ENCODE measurements at regions not wholly inside any gene's neighbourhood (a gene's known extent, or its start where the extent isn't known, plus 50 kb on each side); places are given as distances from the start of the nearest gene placed in this dataset.
"Not testable (repeated sequence)": the region's sequence is repeated elsewhere in the genome, so short reads cannot be mapped to it uniquely, and the experiment has no call there.

GRCh38 chr5:17103461-17103860 lies 114.0 kb upstream of the BASP1 start:
- DNase-seq (ENCODE audit: extremely low read depth, insufficient read length) = no peak

GRCh38 chr5:17105744-17106418 lies 111.5 kb upstream of the BASP1 start:
- H3K4me3 ChIP-seq (replicated peaks; ENCODE audit: low read depth, low read length) = no peak overlapping the region
- no peaks in the 10 kb centered on the region for H3K27me3 ChIP-seq (replicated peaks; ENCODE audit: control insufficient read depth, insufficient read depth, low read length)
- DNase-seq (ENCODE audit: extremely low read depth, insufficient read length) = no peak
- no peak for TF ChIP-seq CTCF (IDR thresholded peaks at IDR 0.05; ENCODE audit: insufficient read depth, low read length, poor library complexity, severe bottlenecking)
- H3K36me3 ChIP-seq (ENCODE audit: control insufficient read depth, insufficient read depth, low read length) = no peaks in the 10 kb centered on the region

More at GRCh38 chr5:17103461-17103860, 114.0 kb upstream of the BASP1 start:
- H3K4me3 ChIP-seq (replicated peaks; ENCODE audit: low read depth, low read length) = no peak overlapping the region
- TF ChIP-seq CTCF (IDR thresholded peaks at IDR 0.05; ENCODE audit: insufficient read depth, low read length, poor library complexity, severe bottlenecking) = no peak
- no peaks in the 10 kb centered on the region for H3K27me3 ChIP-seq (replicated peaks; ENCODE audit: control insufficient read depth, insufficient read depth, low read length)
- no peaks in the 10 kb centered on the region for H3K36me3 ChIP-seq (ENCODE audit: control insufficient read depth, insufficient read depth, low read length)

- DNase-seq (ENCODE audit: extremely low read depth, insufficient read length) = no peak
- H3K36me3 ChIP-seq (ENCODE audit: control insufficient read depth, insufficient read depth, low read length) = no peaks in the 10 kb centered on the region
- H3K27me3 ChIP-seq (replicated peaks; ENCODE audit: control insufficient read depth, insufficient read depth, low read length) = no peaks in the 10 kb centered on the region
- H3K4me3 ChIP-seq (replicated peaks; ENCODE audit: low read depth, low read length) = no peak overlapping the region
- TF ChIP-seq CTCF (IDR thresholded peaks at IDR 0.05; ENCODE audit: insufficient read depth, low read length, poor library complexity, severe bottlenecking) = no peak
These were observed 110.9 kb upstream of the BASP1 start for GRCh38 chr5:17106521-17106920.

GRCh38 chr5:17112091-17112716 lies 105.2 kb upstream of the BASP1 start:
- H3K27me3 ChIP-seq (replicated peaks; ENCODE audit: control insufficient read depth, insufficient read depth, low read length); H3K36me3 ChIP-seq (ENCODE audit: control insufficient read depth, insufficient read depth, low read length); H3K4me3 ChIP-seq (replicated peaks; ENCODE audit: low read depth, low read length); DNase-seq (ENCODE audit: extremely low read depth, insufficient read length): not testable (repeated sequence)

GRCh38 chr5:17113174-17113958 lies 104.1 kb upstream of the BASP1 start:
- Histone ChIP-seq H3K36me3 (ENCODE audit: control insufficient read depth, insufficient read depth, low read length) (no peaks in the 10 kb centered on the region), H3K27me3 (replicated peaks; ENCODE audit: control insufficient read depth, insufficient read depth, low read length) (no peaks in the 10 kb centered on the region), H3K4me3 (replicated peaks; ENCODE audit: low read depth, low read length) (no peak overlapping the region)
- no peak for TF ChIP-seq CTCF (IDR thresholded peaks at IDR 0.05; ENCODE audit: insufficient read depth, low read length, poor library complexity, severe bottlenecking)
- DNase-seq (ENCODE audit: extremely low read depth, insufficient read length) = no peak

GRCh38 chr5:17114233-17114632 lies 103.2 kb upstream of the BASP1 start:
- TF ChIP-seq CTCF (IDR thresholded peaks at IDR 0.05; ENCODE audit: insufficient read depth, low read length, poor library complexity, severe bottlenecking) = no peak
- Histone ChIP-seq H3K36me3 (ENCODE audit: control insufficient read depth, insufficient read depth, low read length) (no peaks in the 10 kb centered on the region), H3K4me3 (replicated peaks; ENCODE audit: low read depth, low read length) (no peak overlapping the region), H3K27me3 (replicated peaks; ENCODE audit: control insufficient read depth, insufficient read depth, low read length) (no peaks in the 10 kb centered on the region)
- DNase-seq (ENCODE audit: extremely low read depth, insufficient read length) = no peak
